Psoas muscle (tissue), 7 donors: ENCODE measurements at regions not wholly inside any gene's neighbourhood (a gene's known extent, or its start where the extent isn't known, plus 50 kb on each side); places are given as distances from the start of the nearest gene placed in this dataset.

Experiments used
- ATAC-seq, 4 donors: fragments of 200-7000 bp; cut with Tn5 transposase; one replicate each; pipeline ENCODE4 v1.9.1; 2020; ENCODE audit warnings: moderate library complexity in 3 of 4, mild to moderate bottlenecking in 2 of 4
- DNase-seq, 2 donors: peaks; one replicate each; pipeline ENCODE4 v3.0.0-alpha.2; 2020
- H3K27ac ChIP-seq: fragments of 200-600 bp; one replicate; pipeline ENCODE4 v1.8.0; 2022
- H3K27me3 ChIP-seq, 3 donors: fragments of 200-600 bp in 1 of 3; one replicate each; pipeline versions ENCODE4 v1.6.1 to v1.8.0; 2013 to 2022; ENCODE audit warnings: low read length in 2 of 3, mild to moderate bottlenecking in 2 of 3, moderate library complexity in 1 of 3; ENCODE audit not compliant: insufficient read depth in 3 of 3
- H3K36me3 ChIP-seq, 2 donors: fragments of 200-600 bp in 1 of 2; one replicate each; pipeline versions ENCODE4 v1.6.1 to v1.8.0; 2013 to 2022; ENCODE audit warnings: low read depth in 1 of 2, mild to moderate bottlenecking in 1 of 2, moderate library complexity in 1 of 2; ENCODE audit not compliant: insufficient read depth in 1 of 2
- H3K4me1 ChIP-seq: fragments of 200-600 bp; one replicate; pipeline ENCODE4 v1.8.0; 2022
- H3K4me3 ChIP-seq: fragments of 200-600 bp; one replicate; pipeline ENCODE4 v1.8.0; 2022; ENCODE audit warnings: mild to moderate bottlenecking
- H3K9me3 ChIP-seq: fragments of 200-600 bp; one replicate; pipeline ENCODE4 v1.8.0; 2022
- WGBS, 3 donors: extraction: QIAGEN DNeasy Blood & Tissue Kit; methylation state at CpG; one replicate each; pipeline versions ENCODE4 v1.1.6 to v1.1.7; 2013; 5-methylcytosine and 5-hydroxymethylcytosine counted together
- intact Hi-C, 2 donors: fragments of 100-400 bp; cut with DNase I; formaldehyde crosslinking; loops; one replicate each; pipeline versions ENCODE4 v1.11.0 to v1.14.2; 2022
- TF ChIP-seq, protein P1 (sequence below): fragments of 200-600 bp; IDR thresholded peaks from one replicate; pipeline ENCODE4 v1.8.0; 2022; ENCODE audit warnings: antibody characterized with exemption
- donor health status: healthy with polysubstance abuse.
- donor health status: DM: no; HTN: no; CAD: no; lungs with moderate emphysema.
- donor health status: Bipolar disorder and iron deficiency.
- donor health status: healthy.
- donor health status: DM: yes; HTN: yes; CAD: no.
- donor health status: DM: no; HTN: no; CAD: no.
- donor health status: DM: yes; HTN: yes; CAD: no.

DNA sequence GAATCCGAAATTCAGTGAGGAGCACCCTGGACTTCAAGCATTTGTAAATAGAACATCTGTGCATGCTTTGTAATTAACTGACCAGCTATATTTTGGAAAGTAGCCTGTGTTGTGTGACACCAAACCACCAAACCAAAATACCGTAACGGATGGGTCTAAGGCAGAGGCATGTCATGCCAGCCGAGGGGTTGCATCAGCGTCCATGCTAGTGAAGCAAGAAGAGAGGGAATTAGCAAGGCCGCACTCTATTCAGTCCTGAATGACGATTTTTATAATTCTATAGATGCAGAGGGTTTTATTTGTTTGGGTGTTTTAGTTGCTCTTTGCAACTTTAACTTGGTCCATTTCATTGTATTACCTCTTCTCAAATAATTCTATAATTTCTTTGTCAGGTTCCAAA is 116.8 kb upstream of the SMYD2 start:
- H3K36me3 ChIP-seq: no peaks in the 10 kb centered on the region
- WGBS, 3 donors: 60 to 79% (median 65%) methylated on average over 7 of the region's 7 CpGs
- DNase-seq: no peak
- no peaks in the 10 kb centered on the region for H3K4me1 ChIP-seq
- intact Hi-C loops: no loop called here
- no peak overlapping the region for H3K27ac ChIP-seq
- no peak overlapping the region for H3K4me3 ChIP-seq
- H3K27me3 ChIP-seq: peaks cover 0 to 3% (median 0%) of the 10 kb centered on the region in 3 donors
- TF ChIP-seq, protein P1, sequence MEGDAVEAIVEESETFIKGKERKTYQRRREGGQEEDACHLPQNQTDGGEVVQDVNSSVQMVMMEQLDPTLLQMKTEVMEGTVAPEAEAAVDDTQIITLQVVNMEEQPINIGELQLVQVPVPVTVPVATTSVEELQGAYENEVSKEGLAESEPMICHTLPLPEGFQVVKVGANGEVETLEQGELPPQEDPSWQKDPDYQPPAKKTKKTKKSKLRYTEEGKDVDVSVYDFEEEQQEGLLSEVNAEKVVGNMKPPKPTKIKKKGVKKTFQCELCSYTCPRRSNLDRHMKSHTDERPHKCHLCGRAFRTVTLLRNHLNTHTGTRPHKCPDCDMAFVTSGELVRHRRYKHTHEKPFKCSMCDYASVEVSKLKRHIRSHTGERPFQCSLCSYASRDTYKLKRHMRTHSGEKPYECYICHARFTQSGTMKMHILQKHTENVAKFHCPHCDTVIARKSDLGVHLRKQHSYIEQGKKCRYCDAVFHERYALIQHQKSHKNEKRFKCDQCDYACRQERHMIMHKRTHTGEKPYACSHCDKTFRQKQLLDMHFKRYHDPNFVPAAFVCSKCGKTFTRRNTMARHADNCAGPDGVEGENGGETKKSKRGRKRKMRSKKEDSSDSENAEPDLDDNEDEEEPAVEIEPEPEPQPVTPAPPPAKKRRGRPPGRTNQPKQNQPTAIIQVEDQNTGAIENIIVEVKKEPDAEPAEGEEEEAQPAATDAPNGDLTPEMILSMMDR: no peak
- no peak for ATAC-seq
- no peaks in the 10 kb centered on the region for H3K9me3 ChIP-seq

GRCh38 chr1:214165850-214166374 is 115.0 kb upstream of the SMYD2 start:
- H3K27ac ChIP-seq: no peak overlapping the region
- intact Hi-C loops: loop anchor here in 1 of 2 donors (2.0 kb wide), 1 partner anchor 287 kb away; no protein-coding TSS in a partner anchor
- H3K4me3 ChIP-seq: no peak overlapping the region
- DNase-seq: no peak
- TF ChIP-seq, protein P1: no peak
- H3K36me3 ChIP-seq: no peaks in the 10 kb centered on the region
- H3K9me3 ChIP-seq: no peaks in the 10 kb centered on the region
- WGBS, 3 donors: 70 to 72% (median 71%) methylated on average over 5 of the region's 5 CpGs
- no peaks in the 10 kb centered on the region for H3K4me1 ChIP-seq
- no peaks in the 10 kb centered on the region for H3K27me3 ChIP-seq
- ATAC-seq: no peak

GRCh38 chr1:214174508-214175199 is 106.3 kb upstream of the SMYD2 start:
- Histone ChIP-seq H3K36me3 (no peaks in the 10 kb centered on the region), H3K9me3 (no peaks in the 10 kb centered on the region), H3K4me1 (no peaks in the 10 kb centered on the region), H3K27ac (no peak overlapping the region), H3K27me3 (no peaks in the 10 kb centered on the region), H3K4me3 (no peak overlapping the region)
- intact Hi-C loops: no loop called here
- 26 to 30% (median 27%) methylated on average over 2 of the region's 2 CpGs for WGBS, 3 donors
- DNase-seq: no peak
- TF ChIP-seq, protein P1: no peak
- ATAC-seq: no peak

GRCh38 chr1:214178102-214178501 is 102.9 kb upstream of the SMYD2 start:
- WGBS, 3 donors: 94 to 97% (median 94%) methylated on average over 2 of the region's 2 CpGs
- peaks cover 0 to 11% (median 2%) of the 10 kb centered on the region in 3 donors for H3K27me3 ChIP-seq
- no peaks in the 10 kb centered on the region for H3K4me1 ChIP-seq
- no peaks in the 10 kb centered on the region for H3K36me3 ChIP-seq
- intact Hi-C loops: no loop called here
- DNase-seq: no peak
- H3K9me3 ChIP-seq: no peaks in the 10 kb centered on the region
- ATAC-seq: no peak
- no peak overlapping the region for H3K4me3 ChIP-seq
- TF ChIP-seq, protein P1: no peak
- H3K27ac ChIP-seq: no peak overlapping the region
